ENCODE measurements at regions not wholly inside any gene's neighbourhood (a gene's known extent, or its start where the extent isn't known, plus 50 kb on each side); places are given as distances from the start of the nearest gene placed in this dataset.

DNA sequence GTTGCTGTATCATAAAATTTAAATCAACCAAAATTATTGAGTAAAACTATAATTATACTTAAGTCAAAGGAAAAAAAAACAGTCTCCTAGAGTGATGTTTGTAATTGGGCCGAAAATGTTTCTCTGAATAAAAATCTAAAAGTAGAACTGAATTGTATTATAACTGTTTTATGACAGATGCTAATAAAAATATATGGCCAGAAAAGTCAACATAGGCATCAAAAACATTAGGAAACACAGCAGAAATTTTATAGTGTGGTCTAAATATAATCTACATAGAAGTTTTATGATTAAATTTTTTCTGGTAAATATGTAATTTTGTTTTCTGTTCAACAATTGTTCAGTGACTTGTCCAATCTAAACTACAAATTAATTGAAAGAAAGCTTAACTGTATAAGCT, 277.8 kb downstream of the ALX1 start:
- no peak for DNase-seq (ENCODE audit: low read depth)
- TF ChIP-seq, protein P1, sequence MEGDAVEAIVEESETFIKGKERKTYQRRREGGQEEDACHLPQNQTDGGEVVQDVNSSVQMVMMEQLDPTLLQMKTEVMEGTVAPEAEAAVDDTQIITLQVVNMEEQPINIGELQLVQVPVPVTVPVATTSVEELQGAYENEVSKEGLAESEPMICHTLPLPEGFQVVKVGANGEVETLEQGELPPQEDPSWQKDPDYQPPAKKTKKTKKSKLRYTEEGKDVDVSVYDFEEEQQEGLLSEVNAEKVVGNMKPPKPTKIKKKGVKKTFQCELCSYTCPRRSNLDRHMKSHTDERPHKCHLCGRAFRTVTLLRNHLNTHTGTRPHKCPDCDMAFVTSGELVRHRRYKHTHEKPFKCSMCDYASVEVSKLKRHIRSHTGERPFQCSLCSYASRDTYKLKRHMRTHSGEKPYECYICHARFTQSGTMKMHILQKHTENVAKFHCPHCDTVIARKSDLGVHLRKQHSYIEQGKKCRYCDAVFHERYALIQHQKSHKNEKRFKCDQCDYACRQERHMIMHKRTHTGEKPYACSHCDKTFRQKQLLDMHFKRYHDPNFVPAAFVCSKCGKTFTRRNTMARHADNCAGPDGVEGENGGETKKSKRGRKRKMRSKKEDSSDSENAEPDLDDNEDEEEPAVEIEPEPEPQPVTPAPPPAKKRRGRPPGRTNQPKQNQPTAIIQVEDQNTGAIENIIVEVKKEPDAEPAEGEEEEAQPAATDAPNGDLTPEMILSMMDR (IDR thresholded peaks at IDR 0.05; ENCODE audit: low read depth, low read length, missing control alignments): no peak
- H3K4me3 ChIP-seq (ENCODE audit: low read depth, low read length): no peak overlapping the region
- in situ Hi-C loops (cut with HindIII; ENCODE audit: low sequenced_read_pairs): loop anchor here (25.0 kb wide), 1 partner anchor 304 kb away; the partner anchor contains the start of gene NTS

DNA sequence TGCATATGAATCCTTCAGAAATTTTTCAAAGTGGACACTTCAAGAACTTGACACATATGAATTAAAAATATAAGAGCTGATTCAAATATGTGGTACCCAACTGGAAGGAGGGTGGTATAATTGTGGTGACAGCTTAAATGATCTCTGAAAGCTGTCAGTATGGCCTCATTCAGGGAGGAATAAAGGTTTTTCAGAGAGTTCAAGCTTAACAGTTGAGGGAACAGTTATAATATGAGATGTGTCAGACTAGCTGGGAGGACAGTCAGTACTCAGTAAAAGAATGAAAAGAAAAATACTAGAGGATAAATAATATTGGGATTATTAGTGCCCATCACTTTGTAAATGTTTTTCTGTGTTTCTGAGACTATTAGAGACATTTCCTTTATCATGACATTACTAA, 277.5 kb downstream of the RASSF9 start:
- TF ChIP-seq, protein P1 (IDR thresholded peaks at IDR 0.05; ENCODE audit: low read depth, low read length, missing control alignments): no peak
- DNase-seq (ENCODE audit: low read depth): no peak
- in situ Hi-C loops (cut with HindIII; ENCODE audit: low sequenced_read_pairs): loop anchor here (25.0 kb wide), 1 partner anchor 304 kb away; the partner anchor contains the start of gene NTS
- H3K4me3 ChIP-seq (ENCODE audit: low read depth, low read length): no peak overlapping the region

GRCh38 chr12:85559127-85559526, 277.1 kb downstream of the RASSF9 start:
- TF ChIP-seq, protein P1 (IDR thresholded peaks at IDR 0.05; ENCODE audit: low read depth, low read length, missing control alignments): no peak
- H3K4me3 ChIP-seq (ENCODE audit: low read depth, low read length): no peak overlapping the region
- in situ Hi-C loops (cut with HindIII; ENCODE audit: low sequenced_read_pairs): loop anchor here (25.0 kb wide), 1 partner anchor 303 kb away; the partner anchor contains the start of gene NTS
- DNase-seq (ENCODE audit: low read depth): no peak

DNA sequence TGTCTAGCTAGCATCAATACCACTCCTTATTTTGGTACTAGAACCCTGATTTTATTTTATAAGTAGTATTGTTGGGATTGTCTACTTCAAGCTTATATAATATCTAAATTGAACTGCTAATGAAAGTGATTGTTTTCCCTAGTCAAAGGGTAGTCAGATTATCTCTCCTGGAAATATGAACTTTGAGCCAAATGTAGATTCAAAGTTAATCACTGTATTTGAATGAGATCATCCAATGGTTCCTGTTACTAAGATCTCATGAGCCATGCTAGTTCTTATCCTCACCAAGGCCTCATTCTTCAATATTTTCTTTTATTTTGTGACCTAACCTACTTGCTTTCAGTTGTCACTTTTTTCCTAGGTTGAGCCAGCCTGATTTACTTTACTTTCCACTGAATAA, 276.7 kb downstream of the RASSF9 start:
- in situ Hi-C loops (cut with HindIII; ENCODE audit: low sequenced_read_pairs): loop anchor here (25.0 kb wide), 1 partner anchor 303 kb away; the partner anchor contains the start of gene NTS

GRCh38 chr12:85562765-85563164, 273.4 kb downstream of the RASSF9 start:
- in situ Hi-C loops (cut with HindIII; ENCODE audit: low sequenced_read_pairs): loop anchor here (25.0 kb wide), 1 partner anchor 300 kb away; the partner anchor contains the start of gene NTS
- DNase-seq (ENCODE audit: low read depth): no peak
- TF ChIP-seq, protein P1 (IDR thresholded peaks at IDR 0.05; ENCODE audit: low read depth, low read length, missing control alignments): no peak
- H3K4me3 ChIP-seq (ENCODE audit: low read depth, low read length): no peak overlapping the region

More for the DNA sequence above, 276.7 kb downstream of the RASSF9 start:
- no peak for DNase-seq (ENCODE audit: low read depth)
- no peak overlapping the region for H3K4me3 ChIP-seq (ENCODE audit: low read depth, low read length)
- TF ChIP-seq, protein P1 (IDR thresholded peaks at IDR 0.05; ENCODE audit: low read depth, low read length, missing control alignments): no peak

DNA sequence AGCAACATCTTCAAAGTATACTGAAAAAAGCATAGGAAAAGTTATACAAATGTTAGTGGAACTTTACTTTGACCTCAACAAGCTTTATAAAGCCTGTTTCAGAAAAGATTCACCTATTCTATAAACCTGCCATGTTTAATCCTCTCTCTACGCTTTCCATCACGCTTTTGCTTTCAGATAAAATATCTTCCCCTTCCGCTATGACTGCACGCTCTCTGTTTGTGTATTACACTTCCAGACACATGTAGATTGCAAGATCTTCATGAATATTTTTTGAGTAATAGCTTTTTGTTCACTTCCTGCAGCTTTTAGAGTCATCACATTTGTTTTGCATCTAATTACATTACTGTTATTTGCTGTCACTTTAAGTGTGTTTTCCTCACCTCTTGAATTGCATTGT, 271.4 kb downstream of the RASSF9 start:
- TF ChIP-seq, protein P1 (IDR thresholded peaks at IDR 0.05; ENCODE audit: low read depth, low read length, missing control alignments): no peak
- H3K4me3 ChIP-seq (ENCODE audit: low read depth, low read length): no peak overlapping the region
- in situ Hi-C loops (cut with HindIII; ENCODE audit: low sequenced_read_pairs): loop anchor here (25.0 kb wide), 1 partner anchor 298 kb away; the partner anchor contains the start of gene NTS
- DNase-seq (ENCODE audit: low read depth): no peak
